ENCODE measurements at regions not wholly inside any gene's neighbourhood (a gene's known extent, or its start where the extent isn't known, plus 50 kb on each side); places are given as distances from the start of the nearest gene placed in this dataset.

GRCh38 chr11:13899603-13900002 is 62.9 kb upstream of the SPON1 start:
- no peak for ATAC-seq
- Histone ChIP-seq H3K27ac (no peak overlapping the region), H3K4me3 (no peak overlapping the region), H3K4me1 (no peaks in the 10 kb centered on the region), H3K9me3 (no peaks in the 10 kb centered on the region), H3K27me3 (no peaks in the 10 kb centered on the region), H3K36me3 (no peaks in the 10 kb centered on the region)
- DNase-seq = no peak
- intact Hi-C loops (cut with DNase I) = no loop called here
- no peak for TF ChIP-seq CTCF (IDR thresholded peaks at IDR 0.05)
- TF ChIP-seq POLR2A (IDR thresholded peaks at IDR 0.05) = no peak

GRCh38 chr11:13902523-13902922 is 60.0 kb upstream of the SPON1 start:
- TF ChIP-seq POLR2A (IDR thresholded peaks at IDR 0.05) (no peak), CTCF (IDR thresholded peaks at IDR 0.05) (no peak)
- DNase-seq = peak in 1 of 5 donors; percentile 31

GRCh38 chr11:13905137-13905781 is 57.3 kb upstream of the SPON1 start:
- DNase-seq (no peak), ATAC-seq (no peak)
- WGBS, 4 donors = 64 to 77% (median 76%) methylated on average over 3 of the region's 3 CpGs
- intact Hi-C loops (cut with DNase I) = no loop called here
- H3K4me1 ChIP-seq = no peaks in the 10 kb centered on the region
- no peaks in the 10 kb centered on the region for H3K36me3 ChIP-seq
- H3K27me3 ChIP-seq = no peaks in the 10 kb centered on the region
- H3K9me3 ChIP-seq = peaks cover 0 to 35% (median 14%) of the 10 kb centered on the region in 12 donors
- TF ChIP-seq CTCF (IDR thresholded peaks at IDR 0.05) = no peak
- TF ChIP-seq POLR2A (IDR thresholded peaks at IDR 0.05) = no peak
- no peak overlapping the region for H3K27ac ChIP-seq
- no peak overlapping the region for H3K4me3 ChIP-seq

More at GRCh38 chr11:13902523-13902922, 60.0 kb upstream of the SPON1 start:
- 49 to 73% (median 63%) methylated on average over 5 of the region's 5 CpGs for WGBS, 4 donors
- no peaks in the 10 kb centered on the region for H3K27me3 ChIP-seq
- no peak overlapping the region for H3K4me3 ChIP-seq
- H3K36me3 ChIP-seq = no peaks in the 10 kb centered on the region
- H3K4me1 ChIP-seq = no peaks in the 10 kb centered on the region
- intact Hi-C loops (cut with DNase I) = no loop called here
- no peak overlapping the region for H3K27ac ChIP-seq
- ATAC-seq = peak in 3 of 4 donors; percentile 50 to 73 (median 57)
- peaks cover 0 to 15% (median 8%) of the 10 kb centered on the region in 12 donors for H3K9me3 ChIP-seq

GRCh38 chr11:13907678-13908077 is 54.8 kb upstream of the SPON1 start:
- Histone ChIP-seq H3K27me3 (no peaks in the 10 kb centered on the region), H3K36me3 (no peaks in the 10 kb centered on the region), H3K9me3 (peaks cover 0 to 48% (median 20%) of the 10 kb centered on the region in 12 donors), H3K4me3 (no peak overlapping the region), H3K27ac (no peak overlapping the region), H3K4me1 (no peaks in the 10 kb centered on the region)
- TF ChIP-seq POLR2A (IDR thresholded peaks at IDR 0.05) (no peak), CTCF (IDR thresholded peaks at IDR 0.05) (no peak)
- WGBS, 4 donors = 79 to 92% (median 87%) methylated on average over 4 of the region's 4 CpGs
- intact Hi-C loops (cut with DNase I) = no loop called here
- ATAC-seq (no peak), DNase-seq (no peak)

All from heart left ventricle (tissue), 16 donors.